SKM-1 treated with dmso at 0.1 percent for 144 hours (cell line): ENCODE measurements at regions not wholly inside any gene's neighbourhood (a gene's known extent, or its start where the extent isn't known, plus 50 kb on each side); places are given as distances from the start of the nearest gene placed in this dataset.
"Not testable (repeated sequence)": the region's sequence is repeated elsewhere in the genome, so short reads cannot be mapped to it uniquely, and the experiment has no call there.

Source experiments
- DNase-seq: peaks from one replicate; lab custom pipeline; 2025; ENCODE audit not compliant: unreplicated experiment; lab: John Stamatoyannopoulos, UW

DNA sequence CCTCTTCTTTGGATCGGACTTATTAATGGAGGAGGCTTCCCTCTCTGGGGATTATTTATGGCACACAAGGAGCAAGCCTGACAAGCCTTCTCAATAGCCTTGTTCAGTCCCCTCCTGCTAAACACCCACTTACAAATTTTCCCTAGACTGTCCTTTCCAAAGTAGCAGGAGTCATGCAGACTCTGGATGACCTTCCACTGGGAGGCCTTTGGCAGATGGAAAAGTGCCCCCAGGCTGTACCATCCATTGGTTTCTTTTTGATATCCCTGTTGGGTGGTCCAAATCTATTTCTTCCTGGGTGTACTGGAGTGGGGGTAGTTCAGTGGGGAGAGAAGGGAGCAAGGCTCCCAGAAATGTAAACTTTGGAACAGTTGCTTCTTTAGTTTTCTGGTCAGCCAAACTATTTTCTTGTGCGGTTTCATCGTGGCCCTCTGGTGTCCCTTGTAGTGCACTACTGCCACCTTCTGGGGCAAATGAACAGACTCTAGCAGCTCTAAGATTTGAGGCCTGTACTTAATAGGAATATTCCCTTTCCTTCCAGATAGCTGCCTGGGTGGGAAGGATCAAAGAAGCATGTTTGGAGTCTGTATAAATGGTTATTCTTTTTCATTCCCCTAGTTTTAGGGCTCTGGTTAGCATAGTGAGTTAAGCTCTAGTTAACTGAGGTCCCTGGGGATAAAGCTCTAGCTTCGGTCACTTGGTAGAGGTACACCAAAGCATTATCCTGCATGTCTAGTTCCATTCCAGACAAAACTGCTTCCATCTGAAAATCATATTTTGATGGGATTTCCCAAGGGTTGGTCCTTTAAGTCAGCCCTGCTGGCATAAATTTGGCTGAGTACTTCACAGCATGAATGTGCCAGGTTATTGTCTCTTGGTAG, 409.5 kb downstream of the SLC6A15 start:
- no peak for DNase-seq

DNA sequence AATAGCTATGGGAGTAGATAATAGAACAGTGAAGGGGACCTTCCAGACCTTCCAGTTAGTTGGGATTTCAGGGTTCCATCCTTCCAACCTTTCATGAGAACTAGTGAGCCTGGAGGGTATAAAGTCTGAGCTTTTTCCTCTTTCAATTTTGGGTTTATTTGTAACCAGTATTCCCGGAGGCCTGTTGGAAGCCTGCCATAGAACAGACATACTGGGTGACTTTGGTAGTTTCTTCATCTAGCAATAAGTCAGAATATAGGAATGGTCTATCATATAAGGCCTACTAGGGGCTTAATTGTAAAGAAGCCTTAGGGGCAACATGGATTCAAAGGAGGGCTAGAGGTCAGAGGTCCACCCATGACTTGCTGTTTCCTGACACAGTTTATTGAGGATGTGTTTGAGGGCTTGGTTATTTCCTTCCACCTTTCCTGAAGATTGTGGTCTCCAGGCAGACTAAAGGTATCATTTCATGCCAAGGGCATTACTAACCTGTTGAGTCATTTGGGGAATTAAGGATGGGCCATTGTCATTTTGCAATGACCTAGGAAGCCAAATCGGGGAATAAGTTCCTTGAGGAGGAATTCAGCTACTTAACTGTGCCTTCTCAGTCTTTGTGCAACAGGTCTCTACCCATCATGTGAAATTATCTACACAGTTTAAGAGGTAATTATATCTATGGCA, 410.3 kb downstream of the SLC6A15 start:
- no peak for DNase-seq

DNA sequence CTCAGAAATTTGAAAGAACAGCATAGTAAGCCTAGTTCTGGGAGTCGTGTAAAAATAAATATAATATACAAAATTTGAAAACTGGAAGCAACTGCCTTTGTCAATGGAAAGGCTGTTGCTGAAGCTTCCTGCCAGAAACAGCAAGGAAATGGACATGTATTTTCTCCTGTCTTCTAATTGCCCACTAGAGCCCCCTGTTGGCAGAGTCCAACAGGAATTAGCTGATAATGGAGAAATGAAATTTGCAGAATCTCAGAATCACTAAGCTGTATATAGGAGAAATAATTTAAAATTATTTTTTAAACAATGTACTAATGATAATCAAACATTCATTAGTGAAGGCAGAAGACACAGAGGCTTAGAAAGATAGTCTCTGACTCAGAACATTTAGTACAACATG, 414.8 kb downstream of the SLC6A15 start:
- DNase-seq = no peak

DNA sequence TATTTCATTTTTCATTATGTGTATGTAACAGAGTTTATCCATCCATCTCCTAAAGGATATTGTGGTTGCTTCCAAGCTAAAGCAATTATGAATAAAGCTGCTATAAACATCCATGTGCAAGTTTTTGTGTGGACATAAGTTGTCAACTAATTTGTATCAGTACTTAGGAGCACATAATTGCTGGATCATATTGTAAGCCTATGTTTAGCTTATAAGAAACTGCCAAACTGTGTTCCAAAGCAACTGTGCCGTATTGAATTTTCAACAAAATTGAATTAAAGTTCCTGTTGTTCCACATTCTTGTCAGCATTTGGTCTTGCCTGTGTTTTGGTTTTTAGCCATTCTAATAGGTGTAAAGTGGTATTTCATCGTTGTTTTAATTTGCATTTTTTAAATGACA, 416.9 kb downstream of the SLC6A15 start:
- DNase-seq = no peak

DNA sequence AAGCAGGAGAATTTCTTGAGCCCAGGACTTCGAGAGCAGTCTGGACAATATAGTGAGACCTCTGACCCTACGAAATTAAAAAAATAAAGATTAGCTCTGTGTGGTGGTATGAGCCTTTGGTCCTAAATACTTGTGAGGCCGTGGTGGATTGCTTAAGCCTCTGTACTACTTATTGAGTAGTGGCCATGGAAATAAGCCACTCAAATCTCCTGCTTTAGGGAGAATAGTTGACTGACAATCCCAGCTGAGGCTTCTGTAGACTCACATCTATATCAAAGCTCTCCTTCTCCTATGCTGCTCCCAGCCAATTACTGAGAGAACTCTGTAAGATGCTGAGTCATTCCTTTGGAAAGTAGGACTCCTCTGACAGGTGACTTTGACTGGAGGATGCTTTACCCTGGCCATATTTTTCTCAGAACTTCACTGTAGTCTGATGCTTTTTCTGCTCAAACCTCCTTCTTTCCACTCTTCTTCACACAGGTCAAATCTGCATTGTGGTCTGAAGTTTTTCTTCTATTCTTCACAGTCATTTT, 420.2 kb downstream of the SLC6A15 start:
- DNase-seq = no peak

DNA sequence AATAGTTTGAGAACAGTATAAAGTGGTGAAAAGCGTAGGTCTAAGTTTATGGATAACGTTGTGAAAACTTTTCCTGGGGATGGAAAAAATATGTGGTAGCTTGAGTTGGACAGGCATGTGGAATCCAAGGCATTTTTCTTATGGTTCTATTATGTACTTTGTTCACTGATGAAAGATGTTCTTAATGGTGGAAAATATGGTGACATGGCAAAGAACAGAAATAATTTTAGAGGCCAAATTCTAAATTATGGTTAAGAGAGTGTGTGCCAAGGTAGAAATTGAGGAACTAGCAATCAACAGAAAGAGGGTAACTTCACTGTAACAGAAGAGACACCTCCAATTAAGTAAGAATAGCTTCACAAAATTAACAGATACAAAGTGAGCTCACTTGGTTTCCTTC, 427.8 kb downstream of the SLC6A15 start:
- DNase-seq = no peak

DNA sequence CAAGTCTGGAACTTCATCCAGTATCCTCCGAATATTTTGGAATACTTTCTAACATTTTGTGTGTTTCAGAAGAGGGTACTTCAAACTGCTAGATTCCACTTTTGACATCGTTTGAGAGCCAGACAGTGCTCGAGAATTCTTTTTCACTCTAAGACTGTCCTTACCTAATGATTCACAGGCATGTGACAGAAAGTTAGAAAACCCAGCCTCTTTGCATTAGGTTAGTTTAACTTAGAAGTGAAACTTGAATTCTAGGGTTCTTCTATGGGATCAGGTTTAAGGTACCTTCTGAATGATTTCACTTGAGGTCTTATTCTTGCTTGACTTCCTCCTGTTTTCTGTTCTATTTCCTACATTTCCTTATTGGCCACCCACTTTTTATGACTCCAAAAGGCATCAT, 431.8 kb downstream of the SLC6A15 start:
- no peak for DNase-seq

DNA sequence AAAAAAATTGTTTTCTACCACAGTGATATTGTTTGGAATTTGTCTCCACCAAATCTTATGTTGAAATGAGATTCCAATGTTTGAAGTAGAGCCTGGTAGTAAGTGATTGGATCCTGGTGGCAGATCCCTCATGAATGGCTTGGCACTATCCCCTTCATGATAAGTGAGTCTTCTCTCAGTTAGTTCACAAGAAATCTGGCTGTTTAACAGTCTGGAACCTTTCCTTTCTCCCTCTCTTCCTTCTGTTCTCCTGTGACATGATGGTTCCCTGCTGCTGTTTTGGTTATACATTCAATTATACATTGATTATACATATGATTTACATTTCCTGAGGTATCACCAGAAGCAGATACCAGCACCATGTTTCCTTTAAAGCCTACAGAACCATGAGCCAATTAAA, 442.2 kb downstream of the SLC6A15 start:
- no peak for DNase-seq

DNA sequence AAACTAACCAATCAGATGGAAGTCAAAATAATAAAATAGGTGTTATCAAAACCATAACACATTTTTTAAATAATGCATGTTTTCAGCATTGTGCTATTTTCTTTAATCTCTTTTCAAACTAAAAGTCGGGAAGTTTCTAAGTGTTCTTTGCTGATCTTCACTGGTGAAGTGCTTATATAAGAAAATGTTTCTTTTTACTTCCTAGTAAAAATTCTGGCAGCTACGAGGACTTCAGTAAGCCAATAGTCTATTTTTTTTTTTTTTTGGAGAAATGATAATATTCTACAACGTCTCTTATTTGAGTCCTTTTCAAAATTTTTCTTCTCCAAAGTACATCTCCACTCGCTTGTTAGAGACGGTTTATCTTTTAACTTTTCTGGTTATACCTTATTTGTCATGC, 448.0 kb downstream of the SLC6A15 start:
- no peak for DNase-seq

DNA sequence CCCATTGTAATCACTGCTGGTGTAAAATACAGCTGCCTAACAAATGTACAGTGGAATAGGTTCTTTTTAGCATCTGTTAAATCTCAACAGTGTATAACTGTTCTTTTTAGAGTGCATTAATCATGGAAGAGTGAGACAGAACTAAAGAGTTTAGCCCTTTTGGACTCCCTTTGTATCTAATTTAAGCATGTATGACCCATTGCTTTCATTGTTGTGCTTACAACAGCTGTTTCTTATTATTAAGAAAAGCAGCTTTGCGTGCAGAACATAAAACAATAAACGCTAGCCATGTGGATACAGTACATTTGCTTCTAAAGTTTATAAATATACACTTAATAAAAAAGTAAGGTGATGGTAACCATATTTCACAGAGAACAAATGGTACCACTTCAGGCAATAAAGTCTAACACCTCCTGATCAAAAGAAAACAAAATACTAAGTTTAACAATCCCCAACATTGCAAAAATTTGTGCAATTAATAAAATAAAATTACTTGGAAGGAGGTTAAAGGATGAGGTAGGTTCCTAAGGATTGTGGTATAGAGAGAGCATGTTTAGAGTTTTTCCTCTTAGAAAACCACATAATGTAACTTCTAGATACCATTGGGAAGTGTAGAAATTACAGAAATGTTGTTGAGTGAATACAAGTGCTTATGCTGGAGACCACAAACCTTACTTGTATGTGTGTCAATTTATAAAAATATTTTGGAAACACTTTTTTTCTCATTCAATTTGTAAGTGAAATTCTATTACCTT, 448.7 kb downstream of the SLC6A15 start:
- no peak for DNase-seq

DNA sequence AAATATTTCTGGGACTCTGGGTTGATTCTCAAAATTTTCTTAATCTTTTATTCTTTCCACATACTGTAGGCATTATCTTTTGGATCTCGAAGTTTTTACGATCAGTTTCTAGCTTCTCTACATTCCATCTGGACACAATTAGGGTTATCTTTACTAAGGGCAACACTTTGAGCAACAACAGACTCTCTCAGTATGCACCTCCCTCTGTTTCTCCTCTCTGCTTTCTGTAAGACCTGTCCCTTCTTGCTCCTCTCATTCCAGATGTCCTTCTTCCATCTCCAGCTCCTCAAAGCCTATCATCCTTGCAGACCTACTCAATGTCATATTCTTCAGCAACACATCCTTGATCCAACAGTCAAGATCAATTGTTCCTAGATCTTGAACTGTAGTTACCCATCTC, 457.0 kb downstream of the SLC6A15 start:
- no peak for DNase-seq

DNA sequence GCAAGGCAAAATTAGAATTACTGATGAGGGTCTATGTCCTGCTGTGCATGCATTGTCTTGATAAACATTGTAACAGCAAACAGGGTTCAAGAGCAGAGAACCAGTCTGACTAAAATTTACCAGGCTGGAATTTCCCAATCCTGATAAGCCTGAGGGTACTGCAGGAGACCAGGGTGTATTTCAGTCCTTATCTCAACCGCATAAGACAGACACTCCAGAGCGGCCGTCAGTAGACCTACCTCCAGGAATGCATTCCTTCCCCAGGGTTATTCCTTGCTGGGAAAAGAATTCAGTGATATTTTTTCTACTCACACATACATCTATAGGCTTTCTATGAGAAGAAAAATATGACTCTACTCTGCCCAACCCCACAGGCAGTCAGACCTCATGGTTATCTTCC, 466.1 kb downstream of the SLC6A15 start:
- not testable (repeated sequence) for DNase-seq

DNA sequence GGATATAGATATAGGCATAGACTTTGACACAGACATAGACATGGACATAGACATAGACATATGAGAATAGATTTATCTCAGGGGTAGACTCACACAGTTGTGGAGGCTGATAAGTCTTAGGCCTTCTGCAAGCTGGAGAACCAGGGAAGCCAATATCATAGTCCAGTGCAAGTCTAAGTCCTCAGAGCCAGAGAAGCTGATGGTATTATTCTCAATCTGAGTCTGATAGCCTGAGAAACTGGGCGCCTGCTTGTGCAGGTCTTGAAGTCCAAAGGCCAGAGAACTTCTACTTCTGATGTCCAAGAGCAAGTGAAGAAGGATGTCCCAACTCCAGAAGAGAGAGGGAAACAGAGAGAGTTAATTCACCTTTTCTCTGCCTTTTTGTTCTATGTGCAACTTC, 476.5 kb downstream of the SLC6A15 start:
- no peak for DNase-seq

DNA sequence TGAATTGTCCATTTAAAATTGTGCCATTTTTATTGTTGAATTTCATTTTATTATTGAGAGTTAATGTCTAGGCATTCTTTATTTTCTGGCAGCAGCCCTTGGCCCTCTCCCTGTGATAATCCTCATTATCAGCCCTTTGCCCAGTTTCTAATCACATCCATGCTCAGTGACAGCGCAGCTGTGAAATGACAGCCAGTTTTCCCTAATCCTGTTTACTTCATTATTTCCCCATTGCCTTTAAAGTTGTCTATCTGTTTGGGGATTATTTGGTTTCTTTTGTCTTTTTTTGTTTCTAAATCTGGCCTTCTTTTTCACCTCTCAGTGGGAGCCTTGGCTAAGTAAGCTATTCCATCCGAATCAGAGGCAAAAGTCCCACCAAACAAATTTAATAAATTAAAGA, 476.9 kb downstream of the SLC6A15 start:
- DNase-seq = no peak

DNA sequence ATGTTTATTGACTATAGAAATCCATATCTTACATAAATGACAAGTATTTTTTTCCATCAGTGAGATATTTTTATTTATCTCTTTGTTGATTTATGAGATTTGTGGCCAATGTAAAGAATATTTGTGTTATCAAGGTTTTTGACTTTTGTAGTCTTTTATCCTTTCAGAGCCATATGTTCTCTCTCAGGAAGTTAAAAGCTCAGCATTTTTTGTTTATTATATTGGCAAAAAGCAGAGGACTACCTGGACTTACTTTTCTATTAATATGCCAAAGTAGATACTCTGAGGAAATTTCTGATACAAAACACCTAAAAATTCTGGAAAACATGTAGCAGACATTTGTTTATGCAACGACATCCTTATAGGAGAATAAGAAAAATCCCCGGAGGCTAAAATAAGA, 490.3 kb downstream of the SLC6A15 start:
- no peak for DNase-seq

DNA sequence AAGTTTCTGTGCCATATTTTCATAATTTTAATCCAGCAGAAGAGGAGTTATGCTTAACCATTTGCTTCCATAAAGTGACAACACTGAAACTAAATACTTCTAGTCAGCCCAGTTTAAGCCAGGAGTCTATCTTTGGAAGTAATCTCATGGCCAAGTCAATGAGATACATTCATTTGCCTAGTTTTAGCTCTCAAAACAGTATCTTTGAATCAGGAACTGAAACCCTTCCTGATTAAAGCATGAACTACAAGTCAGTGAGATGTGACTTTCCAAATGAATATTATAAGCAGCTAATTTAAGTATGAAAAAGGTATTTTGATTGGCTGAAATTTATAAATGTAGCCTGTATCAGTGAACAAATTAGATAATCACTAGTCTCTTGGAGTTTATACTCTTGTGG, 491.5 kb downstream of the SLC6A15 start:
- DNase-seq = no peak

DNA sequence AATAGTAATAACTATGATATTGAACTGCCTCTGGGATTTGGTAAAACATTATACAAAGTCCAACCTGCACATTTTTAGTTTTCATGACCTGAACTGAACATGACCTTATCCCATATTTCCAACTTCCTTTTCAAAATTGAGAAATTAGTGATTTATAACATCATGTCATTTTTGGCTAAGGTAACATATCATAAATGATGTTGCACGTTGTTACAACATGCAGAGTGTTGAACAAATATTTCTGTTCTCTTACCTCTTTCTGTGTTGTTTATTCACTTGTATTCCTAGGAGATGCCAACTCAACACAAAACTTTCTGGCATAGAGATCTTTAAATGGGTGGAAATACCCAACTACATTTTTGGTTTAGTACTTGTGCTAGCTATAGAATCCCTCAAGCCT, 496.0 kb downstream of the SLC6A15 start:
- no peak for DNase-seq

DNA sequence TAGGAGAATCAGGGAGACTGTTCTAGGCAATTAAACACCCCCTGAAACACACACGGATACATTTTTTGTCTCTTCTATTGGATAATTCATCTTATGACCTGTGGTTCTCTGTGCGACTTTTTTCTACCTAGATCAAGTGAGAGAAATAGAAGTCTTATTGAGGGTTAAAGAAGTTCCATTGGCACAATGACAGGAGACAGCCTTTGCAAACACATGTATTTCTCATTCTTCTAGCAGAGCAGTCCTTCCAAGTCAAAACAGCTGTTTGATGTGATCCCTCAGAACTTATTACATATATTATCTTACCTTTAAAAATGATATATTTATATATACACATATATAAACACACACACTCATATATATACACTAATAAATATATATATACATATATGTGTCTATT, 496.7 kb downstream of the SLC6A15 start:
- DNase-seq = no peak

DNA sequence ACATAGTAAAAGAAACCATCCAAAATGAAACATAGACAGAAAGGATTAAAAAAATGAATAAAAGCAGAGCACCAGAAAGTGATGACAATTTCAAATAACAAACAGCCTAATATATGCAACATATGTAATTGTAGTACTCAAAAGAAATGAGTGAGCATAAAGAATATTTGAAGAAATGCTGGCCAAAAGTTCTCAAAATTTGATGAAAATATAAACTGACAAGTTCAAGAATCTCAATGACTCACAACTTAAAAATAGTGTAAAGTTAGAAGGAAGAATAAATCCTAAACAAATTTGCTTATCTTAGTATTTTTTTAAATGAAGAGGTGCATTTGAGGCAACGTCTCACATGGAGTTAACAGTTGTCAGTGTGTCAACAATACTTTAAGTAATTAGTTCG, 498.9 kb downstream of the SLC6A15 start:
- DNase-seq = no peak

DNA sequence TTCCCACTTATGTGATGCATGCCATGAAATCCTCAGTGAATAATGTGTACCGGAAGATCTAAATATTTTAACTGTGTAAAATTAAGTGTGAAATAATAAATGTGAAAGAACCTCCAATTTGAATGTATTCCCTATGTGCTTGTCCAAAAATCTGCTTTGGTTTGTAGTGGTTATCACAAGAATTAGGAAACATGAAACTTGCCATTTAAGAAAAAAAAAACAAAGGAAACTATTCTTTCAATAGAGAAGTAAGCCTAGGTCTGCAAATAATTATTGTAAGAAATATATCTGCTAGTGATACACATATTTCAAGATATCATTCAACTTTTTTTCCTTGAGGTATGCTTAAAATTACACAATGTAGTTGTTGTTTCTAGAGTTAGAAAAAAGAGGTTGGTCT, 500.4 kb downstream of the SLC6A15 start:
- DNase-seq = no peak

DNA sequence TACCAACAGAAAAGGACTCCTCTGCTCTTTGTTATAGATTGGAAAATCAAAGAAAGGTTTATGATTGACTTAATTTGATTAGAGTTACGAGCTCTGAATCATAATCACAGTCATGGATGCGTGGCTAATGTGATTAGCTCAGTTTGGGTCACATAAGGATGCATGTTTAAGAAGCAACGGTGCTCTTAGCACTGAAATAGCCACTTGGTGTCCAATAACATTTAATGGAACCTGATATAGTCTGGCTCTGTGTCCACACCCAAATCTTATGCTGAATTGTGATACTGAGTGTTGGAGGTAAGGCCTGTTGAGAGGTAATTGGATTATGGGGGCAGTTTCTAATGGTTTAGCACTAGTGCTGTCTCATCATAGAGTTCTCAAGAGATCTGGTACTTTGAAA, 501.6 kb downstream of the SLC6A15 start:
- DNase-seq = no peak

DNA sequence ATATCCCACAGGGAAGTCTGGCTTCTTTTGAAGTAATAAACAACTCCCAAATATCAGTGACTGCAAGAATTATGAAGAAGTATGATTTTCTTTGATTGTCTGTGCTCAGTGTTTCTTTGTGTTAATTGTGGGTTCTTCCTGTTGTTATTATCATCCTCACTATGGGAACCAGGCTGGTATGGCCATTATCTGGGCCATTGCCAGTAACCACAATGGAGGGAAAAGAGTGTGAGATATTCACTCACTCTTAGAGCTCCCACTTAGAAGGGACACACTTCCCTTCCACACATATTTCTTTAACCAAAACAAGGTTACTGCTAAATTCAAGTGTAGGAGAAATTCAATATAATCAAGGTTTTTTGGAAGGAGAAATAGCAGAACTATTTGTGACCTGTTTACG, 503.7 kb downstream of the SLC6A15 start:
- DNase-seq = no peak
